SH-SY5Y (cell line): ENCODE measurements at regions not wholly inside any gene's neighbourhood (a gene's known extent, or its start where the extent isn't known, plus 50 kb on each side); places are given as distances from the start of the nearest gene placed in this dataset.

Experiments used
- GATA2 ChIP-seq: IDR thresholded peaks from 2 replicates; pipeline ENCODE4 v1.6.1; 2011; ENCODE audit warnings: mild to moderate bottlenecking, low read depth, low read length
- GATA3 ChIP-seq: IDR thresholded peaks from 2 replicates; pipeline ENCODE4 v1.6.1; 2011; ENCODE audit warnings: low read depth, mild to moderate bottlenecking, low read length, moderate library complexity

DNA sequence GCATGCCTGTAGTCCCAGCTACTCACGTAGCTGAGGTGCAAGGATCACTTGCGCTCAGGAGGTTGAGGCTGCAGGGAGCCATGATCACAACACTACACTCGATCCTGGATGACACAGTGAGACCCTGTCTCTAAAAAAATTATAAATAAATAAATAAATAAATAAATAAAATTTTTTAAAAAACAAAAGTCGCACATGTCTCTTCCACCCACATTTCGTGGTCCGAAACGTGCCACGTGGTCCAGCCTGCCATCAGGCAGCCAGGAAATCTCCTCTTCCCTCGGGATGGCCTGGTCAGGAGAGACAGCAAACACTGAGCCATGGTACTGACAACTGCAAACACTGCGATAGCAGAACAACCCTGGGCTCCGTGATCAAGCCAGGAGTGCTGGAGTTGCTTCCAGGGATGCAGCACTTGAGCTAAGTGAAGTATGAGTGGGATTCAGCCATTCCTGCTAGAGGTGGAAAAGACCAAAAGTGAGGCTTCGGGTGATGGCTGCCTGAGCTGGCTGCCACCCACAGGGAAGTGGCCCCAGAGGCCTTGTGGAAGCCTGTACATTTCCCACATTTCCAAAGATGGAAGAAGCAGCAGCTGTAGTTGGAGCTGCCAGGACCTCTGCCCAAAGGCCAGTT lies 193.1 kb downstream of the SMAD2 start:
- TF ChIP-seq GATA3 (no peak), GATA2 (no peak)

DNA sequence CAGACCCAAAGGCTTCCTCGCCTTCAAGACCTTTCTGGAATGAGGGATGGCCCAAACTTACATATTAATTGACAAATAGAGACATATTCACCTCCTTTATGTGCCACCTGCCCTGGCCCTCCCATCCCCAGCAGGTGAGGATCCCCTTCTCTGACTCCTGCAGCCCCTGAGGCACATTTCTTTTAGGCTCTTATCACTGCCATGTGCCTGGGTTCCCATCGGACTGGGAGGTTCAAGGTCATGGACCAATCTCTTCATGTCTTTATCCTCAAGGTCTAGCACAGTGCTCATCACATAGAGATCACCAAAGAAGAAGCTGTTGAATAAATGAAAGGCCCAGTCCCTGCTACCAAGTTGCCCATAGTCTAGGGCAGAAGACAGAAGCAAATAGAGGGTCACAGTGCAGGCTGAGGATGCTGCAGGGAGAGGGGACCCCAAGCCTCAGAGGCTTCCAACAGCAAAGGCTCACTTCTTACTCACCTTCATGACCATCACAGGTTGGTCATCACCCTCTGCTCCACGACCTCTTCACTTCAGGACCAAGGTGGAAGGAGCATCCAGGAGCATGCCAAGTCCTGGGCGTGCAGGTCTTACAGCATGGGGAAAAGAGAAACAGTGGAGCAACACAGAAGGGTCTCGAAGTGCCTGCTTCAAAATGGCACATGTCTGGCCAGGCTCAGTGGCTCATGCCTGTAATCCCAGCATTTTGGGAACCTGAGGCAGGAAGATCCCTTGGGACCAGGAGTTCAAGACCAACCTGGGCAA lies 193.9 kb downstream of the SMAD2 start:
- no peak for TF ChIP-seq GATA3
- TF ChIP-seq GATA2 = no peak

DNA sequence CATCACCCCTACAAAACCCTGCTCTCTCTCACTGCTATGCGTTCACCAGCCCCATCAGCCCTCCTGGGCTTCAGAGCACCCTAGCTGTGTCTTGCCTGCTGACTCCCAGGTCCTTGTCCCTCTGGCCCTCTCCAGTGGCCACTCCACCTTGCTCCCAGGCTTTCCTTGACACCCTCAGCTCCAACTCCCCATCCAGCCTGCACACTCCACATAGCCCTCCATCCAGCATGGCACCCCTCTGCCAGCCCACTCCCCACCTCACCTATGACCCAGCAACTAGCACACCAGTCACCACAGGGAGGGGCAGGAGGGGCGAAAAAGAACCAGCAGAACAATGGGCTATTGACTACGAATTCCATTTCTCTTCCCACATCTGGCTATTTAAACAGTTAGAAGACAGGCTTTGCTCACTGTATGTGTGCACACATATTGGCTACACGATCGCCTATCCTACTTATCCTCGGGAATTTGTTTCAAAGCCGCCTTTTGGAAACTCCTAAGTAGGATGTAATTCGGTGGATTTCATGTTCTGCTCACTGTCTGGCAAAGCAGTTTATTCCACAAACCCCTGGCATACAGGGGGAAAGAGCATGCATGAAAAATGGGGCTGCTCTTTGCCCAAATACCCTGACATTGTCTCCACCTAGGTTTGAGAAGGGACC lies 195.3 kb downstream of the SMAD2 start:
- TF ChIP-seq GATA3 (no peak), GATA2 (no peak)

DNA sequence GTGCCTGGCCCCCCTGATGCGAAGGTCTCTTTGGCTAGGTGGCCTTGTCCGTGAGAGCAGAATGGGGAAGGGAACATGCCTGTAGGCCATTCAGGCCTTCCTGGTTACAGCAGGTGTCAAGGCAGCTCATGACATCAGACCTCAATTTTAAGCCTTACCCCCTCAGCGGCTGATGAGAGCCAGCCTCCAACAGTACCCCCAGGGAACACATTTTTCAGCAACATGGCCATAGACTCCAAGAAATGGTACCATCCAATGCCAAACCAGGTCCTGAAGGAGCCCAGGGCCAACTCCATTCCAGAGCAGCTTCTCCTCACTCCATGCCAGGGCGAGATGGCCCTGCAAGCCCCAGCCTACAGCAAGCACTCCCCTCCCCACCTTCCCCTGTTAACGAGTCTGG lies 199.2 kb downstream of the SMAD2 start:
- TF ChIP-seq GATA3 = no peak
- no peak for TF ChIP-seq GATA2

DNA sequence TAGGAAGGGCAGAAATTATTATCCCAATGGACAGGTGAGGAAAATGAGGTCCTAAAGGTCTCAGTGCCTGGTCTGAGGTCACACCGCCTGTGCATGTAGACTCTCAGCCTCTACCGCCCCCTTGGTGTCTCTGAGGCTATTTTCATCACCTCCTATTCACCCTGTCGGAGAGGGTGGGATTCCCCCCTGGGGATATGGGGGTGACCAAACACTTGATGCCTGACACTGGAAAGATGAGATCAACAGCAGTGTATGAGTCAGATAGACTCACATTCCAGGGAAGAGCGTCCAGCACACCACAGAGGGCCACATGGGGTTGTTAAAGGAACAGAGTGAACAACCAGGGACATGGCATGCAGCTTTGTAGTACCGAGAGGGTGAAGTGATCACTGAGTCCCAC lies 199.7 kb downstream of the SMAD2 start:
- TF ChIP-seq GATA2 = no peak
- no peak for TF ChIP-seq GATA3

DNA sequence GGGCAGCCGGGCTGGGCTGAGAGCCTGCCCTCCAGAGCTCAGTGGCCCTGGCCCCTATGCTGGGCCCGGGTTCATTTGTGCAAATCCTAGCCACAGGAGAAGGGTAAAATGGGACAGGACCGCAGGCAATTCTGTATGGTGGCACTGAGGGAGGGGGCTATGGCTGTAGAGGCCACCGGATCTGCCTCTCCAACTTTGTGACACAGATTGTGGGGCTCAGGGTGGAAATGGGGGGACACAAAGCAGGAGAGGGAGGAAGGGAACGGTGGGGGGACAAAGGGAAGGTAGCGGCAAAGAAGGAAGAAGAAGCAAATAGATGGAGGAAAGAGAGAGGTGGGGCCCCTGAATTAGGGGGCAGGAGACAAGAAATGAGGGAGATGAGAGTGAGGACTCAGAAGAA lies 201.1 kb downstream of the SMAD2 start:
- no peak for TF ChIP-seq GATA2

DNA sequence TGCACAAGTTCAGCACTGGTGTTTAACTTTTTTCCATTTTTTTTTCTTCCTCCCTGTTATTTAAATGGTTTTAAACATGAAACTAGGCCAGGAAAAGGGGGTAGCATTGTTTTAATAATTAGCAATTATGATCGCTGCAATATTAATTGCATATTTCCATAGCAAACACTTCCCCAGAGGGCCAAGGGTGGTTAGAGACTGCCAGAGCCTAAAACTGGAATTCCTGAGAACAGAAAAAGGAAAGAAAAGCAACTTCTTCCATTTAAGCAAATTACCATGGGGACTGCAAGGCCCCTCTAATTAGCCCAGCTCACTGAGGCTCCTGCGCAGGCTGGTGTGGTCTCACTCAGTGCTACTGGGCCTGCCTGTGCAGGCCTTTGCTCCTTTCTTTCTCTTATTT lies 201.5 kb downstream of the SMAD2 start:
- TF ChIP-seq GATA2 = no peak
- no peak for TF ChIP-seq GATA3

DNA sequence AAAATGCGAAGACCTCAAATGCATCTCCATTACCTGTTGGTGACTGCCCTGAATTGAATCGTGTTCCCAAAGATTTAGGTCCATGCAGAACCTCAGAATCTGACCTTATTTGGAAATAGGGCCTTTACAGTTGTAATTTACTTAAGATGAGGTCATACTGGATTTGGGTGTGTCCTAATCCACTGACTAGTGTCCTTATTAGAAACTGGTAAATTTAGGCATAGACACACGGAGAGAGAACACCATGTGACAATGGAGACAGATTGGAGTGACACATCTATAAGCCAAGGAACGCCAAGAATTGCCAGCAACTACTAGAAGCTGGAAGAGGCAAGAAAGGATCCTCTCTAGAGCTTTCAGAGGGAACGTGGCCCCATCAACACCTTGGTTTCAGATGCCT lies 203.1 kb downstream of the SMAD2 start:
- TF ChIP-seq GATA3 (no peak), GATA2 (no peak)

DNA sequence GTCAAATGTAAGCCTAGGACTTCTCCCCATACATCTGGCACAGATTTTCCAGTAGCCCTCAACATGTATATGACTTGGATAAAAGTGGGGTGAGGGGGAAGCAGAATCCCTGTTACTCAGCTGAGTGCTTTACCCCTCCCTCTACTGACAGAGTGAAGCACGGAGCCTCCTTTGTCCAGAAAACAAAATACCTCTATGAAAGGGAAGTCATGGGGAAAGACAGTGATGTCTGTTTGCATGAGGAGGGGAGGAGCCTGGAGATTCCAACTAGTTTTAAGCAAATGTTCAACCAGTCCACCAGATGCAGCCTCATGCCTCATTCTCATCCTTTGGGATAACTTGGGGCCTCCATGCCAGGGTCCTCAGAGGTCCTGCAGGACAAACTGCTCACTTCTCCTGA lies 203.9 kb downstream of the SMAD2 start:
- TF ChIP-seq GATA3 (no peak), GATA2 (no peak)

DNA sequence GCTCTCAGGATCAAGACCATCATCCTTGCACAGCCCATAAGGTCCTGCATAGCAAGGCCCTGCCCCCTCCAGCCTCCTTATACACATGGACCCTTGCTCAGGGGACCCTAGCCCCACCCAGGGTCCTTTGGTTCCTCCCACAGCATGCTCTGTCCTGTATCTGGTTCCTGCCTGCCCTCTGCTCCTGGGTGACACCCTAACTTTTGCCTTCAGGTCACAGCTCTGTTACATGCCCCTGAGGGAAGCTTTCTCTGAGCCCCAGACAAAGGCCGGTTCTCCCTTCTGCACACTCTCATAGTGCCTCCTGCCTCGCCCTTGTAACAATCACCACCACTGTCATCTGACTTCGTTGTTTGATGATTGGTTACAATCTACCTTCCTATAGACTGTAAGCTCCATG lies 204.8 kb downstream of the SMAD2 start:
- TF ChIP-seq GATA2 (no peak), GATA3 (no peak)

DNA sequence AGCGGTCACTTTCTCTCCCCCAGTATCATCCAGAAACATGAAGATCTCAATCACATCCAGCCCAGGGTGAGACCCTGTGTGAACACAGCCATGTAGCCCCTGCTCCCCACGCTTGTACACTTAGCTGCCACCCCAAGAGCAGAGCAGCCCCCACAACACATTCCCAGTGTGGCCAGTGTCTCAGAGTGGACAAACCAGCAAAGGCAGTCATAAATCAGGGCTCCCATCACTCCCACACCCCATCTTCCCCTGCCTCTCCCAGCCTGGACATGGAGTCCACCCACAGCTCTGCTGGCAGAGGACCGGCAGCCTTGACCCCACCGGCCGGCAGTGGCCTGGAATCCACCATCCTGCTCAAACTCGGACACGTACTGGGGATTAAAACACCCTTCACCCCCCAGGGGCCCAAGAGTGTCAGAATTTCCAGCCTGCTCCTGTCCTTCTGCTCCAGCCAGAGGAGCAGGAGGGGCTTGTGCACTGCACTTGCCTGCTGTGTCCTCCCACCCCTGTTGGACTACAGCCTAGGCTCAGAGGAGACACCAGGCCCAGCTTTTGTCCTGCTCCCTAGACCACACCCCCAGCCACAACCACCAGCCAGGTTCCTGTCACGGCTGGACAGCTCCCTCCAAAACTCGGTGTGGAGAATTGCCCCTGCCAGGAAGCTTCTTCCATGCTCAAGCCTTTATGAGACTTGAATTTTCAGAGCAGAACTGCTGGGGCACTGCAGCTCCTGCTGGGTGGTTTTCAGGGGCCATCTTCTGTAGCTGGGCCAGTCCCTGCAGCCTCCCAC lies 206.1 kb downstream of the SMAD2 start:
- TF ChIP-seq GATA3 (no peak), GATA2 (no peak)

DNA sequence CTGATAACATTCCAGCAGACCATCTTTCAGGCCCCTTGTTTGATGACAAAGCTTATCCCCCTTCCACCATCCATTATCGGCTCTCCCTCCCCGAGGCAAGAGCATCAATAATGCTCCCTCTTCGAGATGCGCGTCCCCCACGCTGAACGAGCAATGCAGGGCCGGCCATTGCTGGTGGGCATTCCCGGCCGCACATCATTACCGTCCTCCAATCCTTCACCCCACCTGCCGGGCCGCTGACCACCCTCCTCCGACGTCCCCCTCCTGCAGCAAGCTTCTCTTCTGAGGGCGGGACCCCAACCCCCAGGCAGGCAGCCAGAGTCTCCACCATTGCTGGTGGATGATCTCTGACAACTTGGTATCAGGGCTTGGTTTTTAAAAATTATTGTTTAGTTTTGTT lies 208.6 kb downstream of the SMAD2 start:
- TF ChIP-seq GATA2 (no peak), GATA3 (no peak)

DNA sequence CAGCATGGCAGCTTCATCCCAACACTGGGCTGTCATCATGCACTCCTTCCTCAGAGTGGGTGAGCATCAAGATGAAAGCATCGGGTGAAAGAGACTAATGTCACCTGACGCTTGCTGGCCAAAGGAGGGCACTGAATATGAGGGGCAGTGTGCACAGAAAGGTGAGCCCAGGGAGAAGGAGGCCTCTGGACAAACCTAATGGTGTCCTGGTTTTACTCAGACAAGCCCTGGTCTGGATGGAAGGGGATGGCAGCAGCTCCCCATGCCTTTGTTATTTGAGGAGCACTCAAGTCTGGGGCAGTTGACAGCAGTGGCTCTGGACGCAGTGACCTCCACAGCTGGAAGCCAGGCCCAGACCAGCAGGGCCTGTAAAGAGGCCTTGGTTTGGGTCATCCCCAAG lies 209.7 kb downstream of the SMAD2 start:
- TF ChIP-seq GATA2 (no peak), GATA3 (no peak)

DNA sequence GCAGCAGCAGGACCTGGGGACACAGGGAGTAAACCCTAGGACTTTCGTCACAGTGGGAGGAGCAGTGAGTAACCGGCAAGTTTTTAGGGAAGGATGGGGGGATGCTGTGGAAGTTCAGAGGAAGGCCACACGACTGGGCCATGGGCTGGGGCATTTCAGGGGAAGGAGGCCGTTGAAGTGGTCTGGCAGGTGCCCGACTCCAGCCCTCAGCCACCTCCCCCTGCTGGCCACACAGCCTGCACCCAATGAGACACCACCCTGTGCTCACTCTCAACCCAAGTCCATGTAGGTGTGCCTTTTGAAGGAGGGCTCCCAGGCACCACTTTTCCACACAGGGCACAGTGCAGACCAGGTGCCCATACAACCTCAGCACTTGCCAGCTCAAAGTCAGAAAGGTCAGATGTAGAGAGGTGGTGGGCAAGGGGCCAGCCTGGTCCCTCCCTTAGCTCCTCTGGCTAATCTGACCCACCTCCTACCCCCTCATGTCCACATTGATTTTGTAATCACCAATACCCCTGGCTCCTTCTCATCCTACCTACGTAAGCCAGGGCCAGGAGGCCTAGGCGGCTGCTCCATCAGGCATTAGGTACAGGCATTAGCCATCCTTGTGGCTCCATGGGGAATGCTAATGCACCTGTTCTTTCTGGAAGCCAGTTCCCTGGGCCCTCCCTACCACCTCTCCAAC lies 211.2 kb downstream of the SMAD2 start:
- no peak for TF ChIP-seq GATA2
